Tibial artery (tissue), 4 donors: ENCODE measurements at regions not wholly inside any gene's neighbourhood (a gene's known extent, or its start where the extent isn't known, plus 50 kb on each side); places are given as distances from the start of the nearest gene placed in this dataset.
A peak's percentile ranks its signal among the peaks of the same experiment; 100 is the strongest.

Experiments used
- DNase-seq, 2 donors: peaks; one replicate each; pipeline ENCODE4 v3.0.0-alpha.2; 2019
- H3K27ac ChIP-seq, 2 donors: fragments of 200-600 bp; sonication (generic) in 1 of 2; 1 replicate in 1 of 2; 2 replicates in 1 of 2; pipeline ENCODE4 v1.5.1; 2018 to 2019; ENCODE audit warnings: mild to moderate bottlenecking in 1 of 2
- H3K27me3 ChIP-seq, 2 donors: fragments of 200-600 bp; sonication (generic) in 1 of 2; one replicate each; pipeline versions ENCODE4 v1.5.1 to v1.6.0; 2016 to 2019
- H3K36me3 ChIP-seq, 3 donors: fragments of 200-600 bp; sonication (generic) in 2 of 3; one replicate each; pipeline ENCODE4 v1.5.1; 2016 to 2019; ENCODE audit warnings: mild to moderate bottlenecking in 2 of 3
- H3K4me1 ChIP-seq, 4 donors: fragments of 200-600 bp; sonication (generic) in 2 of 4; 1 replicate in 3 of 4; 2 replicates in 1 of 4; pipeline ENCODE4 v1.5.1; 2016 to 2019
- H3K4me3 ChIP-seq, 2 donors: fragments of 200-600 bp; sonication (generic) in 1 of 2; 1 replicate in 1 of 2; 2 replicates in 1 of 2; pipeline ENCODE4 v1.5.1; 2018 to 2019; ENCODE audit warnings: mild to moderate bottlenecking in 2 of 2
- H3K9me3 ChIP-seq, 3 donors: fragments of 200-600 bp; sonication (generic) in 1 of 3; one replicate each; pipeline ENCODE4 v1.5.1; 2016 to 2019
- CTCF ChIP-seq, 2 experiments: fragments of 200-600 bp in 1 of 2; fragments of 450-650 bp in 1 of 2; IDR thresholded peaks; one replicate each; pipeline ENCODE4 v1.5.1; 2017 to 2019; ENCODE audit warnings: antibody characterized with exemption in 2 of 2, mild to moderate bottlenecking in 1 of 2, moderate library complexity in 1 of 2
- intact Hi-C: fragments of 100-400 bp; cut with DNase I; formaldehyde crosslinking; loops from one replicate; pipeline ENCODE4 v1.15.0; 2023; ENCODE audit warnings: low total_unique reads

- H3K4me3 ChIP-seq: peak overlapping the region; percentile 47 to 53
- peaks cover 0 to 22% (median 14%) of the 10 kb centered on the region in 4 donors for H3K4me1 ChIP-seq
- no peak for TF ChIP-seq CTCF (IDR thresholded peaks at IDR 0.05)
- H3K27ac ChIP-seq: peak overlapping the region in 1 of 2 donors; percentile 17
- intact Hi-C loops: no loop called here
- peaks cover 0 to 6% (median 4%) of the 10 kb centered on the region in 3 donors for H3K9me3 ChIP-seq
- no peaks in the 10 kb centered on the region for H3K36me3 ChIP-seq
- peak; percentile 28 to 62 for DNase-seq
- no peaks in the 10 kb centered on the region for H3K27me3 ChIP-seq
Observed at GRCh38 chr15:66936109-66936860, 129.1 kb upstream of the SMAD3 start.

- Histone ChIP-seq H3K4me3 (peak overlapping the region; percentile 47 to 53), H3K27ac (peak overlapping the region in 1 of 2 donors; percentile 17), H3K36me3 (no peaks in the 10 kb centered on the region), H3K9me3 (peaks cover 0 to 6% (median 4%) of the 10 kb centered on the region in 3 donors), H3K27me3 (no peaks in the 10 kb centered on the region), H3K4me1 (peaks cover 0 to 15% (median 9%) of the 10 kb centered on the region in 4 donors)
- intact Hi-C loops: no loop called here
- peak in 1 of 2 donors; percentile 15 for DNase-seq
- no peak for TF ChIP-seq CTCF (IDR thresholded peaks at IDR 0.05)
Observed at GRCh38 chr15:66936861-66937582, 128.4 kb upstream of the SMAD3 start.

GRCh38 chr15:66937588-66937987 is 127.8 kb upstream of the SMAD3 start:
- Histone ChIP-seq H3K9me3 (peaks cover 0 to 6% (median 4%) of the 10 kb centered on the region in 3 donors), H3K27me3 (no peaks in the 10 kb centered on the region), H3K36me3 (no peaks in the 10 kb centered on the region), H3K27ac (no peak overlapping the region), H3K4me1 (peaks cover 0 to 11% (median 4%) of the 10 kb centered on the region in 4 donors), H3K4me3 (no peak overlapping the region)
- peak; percentile 11 to 23 for DNase-seq
- intact Hi-C loops: no loop called here
- no peak for TF ChIP-seq CTCF (IDR thresholded peaks at IDR 0.05)

GRCh38 chr15:66938114-66938830 is 127.1 kb upstream of the SMAD3 start:
- Histone ChIP-seq H3K4me1 (peaks cover 0 to 11% (median 4%) of the 10 kb centered on the region in 4 donors), H3K9me3 (peaks cover 0 to 6% (median 4%) of the 10 kb centered on the region in 3 donors), H3K27me3 (no peaks in the 10 kb centered on the region), H3K36me3 (no peaks in the 10 kb centered on the region), H3K27ac (no peak overlapping the region), H3K4me3 (no peak overlapping the region)
- DNase-seq: peak in 1 of 2 donors; percentile 0
- TF ChIP-seq CTCF (IDR thresholded peaks at IDR 0.05): no peak
- intact Hi-C loops: no loop called here

- H3K4me3 ChIP-seq: no peak overlapping the region
- DNase-seq: no peak
- peaks cover 0 to 11% (median 4%) of the 10 kb centered on the region in 4 donors for H3K4me1 ChIP-seq
- intact Hi-C loops: no loop called here
- H3K36me3 ChIP-seq: no peaks in the 10 kb centered on the region
- H3K27ac ChIP-seq: no peak overlapping the region
- TF ChIP-seq CTCF (IDR thresholded peaks at IDR 0.05): no peak
- peaks cover 0 to 6% (median 4%) of the 10 kb centered on the region in 3 donors for H3K9me3 ChIP-seq
- H3K27me3 ChIP-seq: no peaks in the 10 kb centered on the region
Observed at GRCh38 chr15:66939016-66939415, 126.4 kb upstream of the SMAD3 start.
